HepG2 (cell line): ENCODE measurements at regions not wholly inside any gene's neighbourhood (a gene's known extent, or its start where the extent isn't known, plus 50 kb on each side); places are given as distances from the start of the nearest gene placed in this dataset.
A peak's percentile ranks its signal among the peaks of the same experiment; 100 is the strongest.

Source experiments
- CC2D1A ChIP-seq: sonication (generic); formaldehyde crosslinking; IDR thresholded peaks from 2 replicates; pipeline ENCODE4 v1.8.1; 2023; ENCODE audit warnings: mild to moderate bottlenecking, missing genetic modification reagents
- FOSL2 ChIP-seq: sonication (generic); formaldehyde crosslinking; IDR thresholded peaks from 2 replicates; pipeline ENCODE4 v1.4.0; 2020; ENCODE audit warnings: missing genetic modification reagents
- GATAD2A ChIP-seq: IDR thresholded peaks from 2 replicates; pipeline ENCODE4 v1.6.1; 2016
- GFI1 ChIP-seq: sonication (generic); formaldehyde crosslinking; IDR thresholded peaks from 2 replicates; pipeline ENCODE4 v1.5.0; 2020; ENCODE audit warnings: missing genetic modification reagents, mild to moderate bottlenecking, borderline replicate concordance
- NR2C2 ChIP-seq: sonication (generic); formaldehyde crosslinking; IDR thresholded peaks from 2 replicates; pipeline ENCODE4 v1.4.0; 2020; ENCODE audit warnings: missing genetic modification reagents, mild to moderate bottlenecking, moderate library complexity, borderline replicate concordance
- NR2F6 ChIP-seq, 2 experiments: IDR thresholded peaks; 2 replicates each; pipeline ENCODE4 v1.6.1; 2016; ENCODE audit warnings: antibody characterized with exemption in 1 of 2, mild to moderate bottlenecking in 1 of 2
- RAD51 ChIP-seq: fragments of 450-650 bp; IDR thresholded peaks from 2 replicates; pipeline ENCODE4 v1.6.1; 2016; ENCODE audit warnings: borderline replicate concordance
- SAP130 ChIP-seq: IDR thresholded peaks from 2 replicates; pipeline ENCODE4 v1.6.1; 2016; ENCODE audit warnings: low read depth
- SIN3B ChIP-seq: fragments of 150-350 bp; IDR thresholded peaks from 2 replicates; pipeline ENCODE4 v1.6.1; 2014; ENCODE audit warnings: low read length
- SIX4 ChIP-seq: sonication (generic); formaldehyde crosslinking; IDR thresholded peaks from 2 replicates; pipeline ENCODE4 v1.4.0; 2020; ENCODE audit warnings: missing genetic modification reagents
- SNAPC2 ChIP-seq: sonication (generic); formaldehyde crosslinking; IDR thresholded peaks from 2 replicates; pipeline ENCODE4 v1.8.1; 2022; ENCODE audit warnings: mild to moderate bottlenecking, missing genetic modification reagents
- SOX13 ChIP-seq, 3 experiments: fragments of 450-650 bp in 1 of 3; sonication (generic) in 1 of 3; formaldehyde crosslinking in 1 of 3; IDR thresholded peaks in 2 of 3; conservative IDR thresholded peaks in 1 of 3; 2 replicates each; pipeline versions ENCODE4 v1.5.0 to v1.6.1; 2016 to 2020; ENCODE audit warnings: antibody characterized with exemption in 1 of 3, mild to moderate bottlenecking in 1 of 3, missing compliant biosample characterization in 1 of 3, missing genetic modification reagents in 1 of 3, moderate library complexity in 1 of 3
- TEAD3 ChIP-seq: optimal IDR thresholded peaks from 2 replicates; pipeline ENCODE3; 2016; ENCODE audit warnings: borderline replicate concordance
- XRCC5 ChIP-seq: fragments of 200-400 bp; formaldehyde crosslinking; optimal IDR thresholded peaks from 2 replicates; pipeline ENCODE3; 2017; ENCODE audit warnings: mild to moderate bottlenecking, low read length
- ZBTB25 ChIP-seq: IDR thresholded peaks from 2 replicates; pipeline ENCODE4 v1.6.1; 2018; ENCODE audit warnings: missing genetic modification reagents
- ZMYM4 ChIP-seq: sonication (generic); formaldehyde crosslinking; IDR thresholded peaks from 2 replicates; pipeline ENCODE4 v1.8.1; 2023; ENCODE audit warnings: mild to moderate bottlenecking, missing genetic modification reagents
- ZSCAN20 ChIP-seq: sonication (generic); formaldehyde crosslinking; IDR thresholded peaks from 2 replicates; pipeline ENCODE4 v1.4.0; 2020; ENCODE audit warnings: missing genetic modification reagents, mild to moderate bottlenecking, borderline replicate concordance
- TF ChIP-seq, protein P1 (sequence below): sonication (generic); formaldehyde crosslinking; conservative IDR thresholded peaks from 2 replicates; pipeline ENCODE4 v1.4.0; 2020; ENCODE audit warnings: missing genetic modification reagents
- TF ChIP-seq, protein P2 (sequence below): sonication (generic); formaldehyde crosslinking; IDR thresholded peaks from 2 replicates; pipeline ENCODE4 v1.4.0; 2020; ENCODE audit warnings: mild to moderate bottlenecking, missing genetic modification reagents
- TF ChIP-seq, protein P3 (sequence below): IDR thresholded peaks from 2 replicates; pipeline ENCODE4 v1.6.1; 2016; ENCODE audit warnings: control low read depth

DNA sequence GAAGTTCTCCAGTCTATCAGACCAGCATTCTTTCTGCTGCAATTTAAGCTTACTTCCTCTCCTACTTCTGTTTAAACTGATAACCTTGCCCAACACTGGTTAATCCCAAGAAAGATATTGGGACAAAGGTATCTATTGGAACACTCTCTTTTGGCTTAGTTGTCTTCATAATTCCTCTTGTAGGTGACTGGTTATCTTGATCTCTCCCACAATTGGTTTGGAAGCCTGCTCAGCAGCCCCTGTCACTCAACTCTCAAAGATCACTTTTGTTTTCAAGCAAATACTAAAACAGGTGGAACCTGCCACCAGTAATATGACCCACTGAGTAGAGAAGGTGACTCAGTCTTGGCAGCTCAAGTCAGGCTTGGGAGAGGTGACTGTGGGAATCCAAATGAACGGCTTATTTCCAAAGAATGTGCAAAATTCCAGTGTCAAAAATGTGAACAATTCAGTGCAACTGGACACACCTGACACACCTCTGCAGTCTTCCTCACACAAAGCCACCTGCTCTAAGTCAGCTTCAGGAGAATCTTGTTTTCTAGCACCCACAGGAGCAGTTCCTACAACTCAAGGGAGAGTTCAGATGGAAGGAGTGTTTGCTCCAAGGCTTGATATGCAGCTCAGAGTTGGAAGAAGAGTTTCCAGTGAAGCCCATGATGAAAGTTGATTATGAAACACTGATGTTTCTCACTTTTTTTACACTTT is 83.2 kb upstream of the SLC38A2 start (continued):
- TF ChIP-seq, protein P1, sequence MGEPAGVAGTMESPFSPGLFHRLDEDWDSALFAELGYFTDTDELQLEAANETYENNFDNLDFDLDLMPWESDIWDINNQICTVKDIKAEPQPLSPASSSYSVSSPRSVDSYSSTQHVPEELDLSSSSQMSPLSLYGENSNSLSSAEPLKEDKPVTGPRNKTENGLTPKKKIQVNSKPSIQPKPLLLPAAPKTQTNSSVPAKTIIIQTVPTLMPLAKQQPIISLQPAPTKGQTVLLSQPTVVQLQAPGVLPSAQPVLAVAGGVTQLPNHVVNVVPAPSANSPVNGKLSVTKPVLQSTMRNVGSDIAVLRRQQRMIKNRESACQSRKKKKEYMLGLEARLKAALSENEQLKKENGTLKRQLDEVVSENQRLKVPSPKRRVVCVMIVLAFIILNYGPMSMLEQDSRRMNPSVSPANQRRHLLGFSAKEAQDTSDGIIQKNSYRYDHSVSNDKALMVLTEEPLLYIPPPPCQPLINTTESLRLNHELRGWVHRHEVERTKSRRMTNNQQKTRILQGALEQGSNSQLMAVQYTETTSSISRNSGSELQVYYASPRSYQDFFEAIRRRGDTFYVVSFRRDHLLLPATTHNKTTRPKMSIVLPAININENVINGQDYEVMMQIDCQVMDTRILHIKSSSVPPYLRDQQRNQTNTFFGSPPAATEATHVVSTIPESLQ (CRISPR knock-in tag), result no peak
- TF ChIP-seq SOX13 (IDR thresholded peaks at IDR 0.05) (no peak), SOX13 (CRISPR knock-in tag; conservative IDR thresholded peaks at IDR 0.05 in 1 of 2, IDR thresholded peaks at IDR 0.05 in 1 of 2) (peak in 1 of 2 experiments; percentile 23; a peak in 1 of 4 replicates), GATAD2A (CRISPR knock-in tag) (peak; percentile 56), ZMYM4 (CRISPR knock-in tag) (0 out of 2 replicates have a peak, but pooled peaks have one; percentile 28), GFI1 (CRISPR knock-in tag) (no peak), ZBTB25 (CRISPR knock-in tag) (no peak), SIN3B (no peak), ZSCAN20 (CRISPR knock-in tag) (no peak), SAP130 (peak; percentile 23; the same call in 1 of the 2 replicates), SNAPC2 (CRISPR knock-in tag) (peak; percentile 75; the same call in 1 of the 2 replicates), FOSL2 (CRISPR knock-in tag) (peak; percentile 83), NR2F6 (IDR thresholded peaks at IDR 0.05) (no peak), NR2F6 (CRISPR knock-in tag; IDR thresholded peaks at IDR 0.05) (peak; percentile 23; the same call in 1 of the 2 replicates), SIX4 (peak; percentile 82), CC2D1A (no peak), XRCC5 (peak; percentile 21), RAD51 (no peak), NR2C2 (CRISPR knock-in tag) (peak; percentile 32; the same call in 1 of the 2 replicates), TEAD3 (peak; percentile 52)
- TF ChIP-seq, protein P2, sequence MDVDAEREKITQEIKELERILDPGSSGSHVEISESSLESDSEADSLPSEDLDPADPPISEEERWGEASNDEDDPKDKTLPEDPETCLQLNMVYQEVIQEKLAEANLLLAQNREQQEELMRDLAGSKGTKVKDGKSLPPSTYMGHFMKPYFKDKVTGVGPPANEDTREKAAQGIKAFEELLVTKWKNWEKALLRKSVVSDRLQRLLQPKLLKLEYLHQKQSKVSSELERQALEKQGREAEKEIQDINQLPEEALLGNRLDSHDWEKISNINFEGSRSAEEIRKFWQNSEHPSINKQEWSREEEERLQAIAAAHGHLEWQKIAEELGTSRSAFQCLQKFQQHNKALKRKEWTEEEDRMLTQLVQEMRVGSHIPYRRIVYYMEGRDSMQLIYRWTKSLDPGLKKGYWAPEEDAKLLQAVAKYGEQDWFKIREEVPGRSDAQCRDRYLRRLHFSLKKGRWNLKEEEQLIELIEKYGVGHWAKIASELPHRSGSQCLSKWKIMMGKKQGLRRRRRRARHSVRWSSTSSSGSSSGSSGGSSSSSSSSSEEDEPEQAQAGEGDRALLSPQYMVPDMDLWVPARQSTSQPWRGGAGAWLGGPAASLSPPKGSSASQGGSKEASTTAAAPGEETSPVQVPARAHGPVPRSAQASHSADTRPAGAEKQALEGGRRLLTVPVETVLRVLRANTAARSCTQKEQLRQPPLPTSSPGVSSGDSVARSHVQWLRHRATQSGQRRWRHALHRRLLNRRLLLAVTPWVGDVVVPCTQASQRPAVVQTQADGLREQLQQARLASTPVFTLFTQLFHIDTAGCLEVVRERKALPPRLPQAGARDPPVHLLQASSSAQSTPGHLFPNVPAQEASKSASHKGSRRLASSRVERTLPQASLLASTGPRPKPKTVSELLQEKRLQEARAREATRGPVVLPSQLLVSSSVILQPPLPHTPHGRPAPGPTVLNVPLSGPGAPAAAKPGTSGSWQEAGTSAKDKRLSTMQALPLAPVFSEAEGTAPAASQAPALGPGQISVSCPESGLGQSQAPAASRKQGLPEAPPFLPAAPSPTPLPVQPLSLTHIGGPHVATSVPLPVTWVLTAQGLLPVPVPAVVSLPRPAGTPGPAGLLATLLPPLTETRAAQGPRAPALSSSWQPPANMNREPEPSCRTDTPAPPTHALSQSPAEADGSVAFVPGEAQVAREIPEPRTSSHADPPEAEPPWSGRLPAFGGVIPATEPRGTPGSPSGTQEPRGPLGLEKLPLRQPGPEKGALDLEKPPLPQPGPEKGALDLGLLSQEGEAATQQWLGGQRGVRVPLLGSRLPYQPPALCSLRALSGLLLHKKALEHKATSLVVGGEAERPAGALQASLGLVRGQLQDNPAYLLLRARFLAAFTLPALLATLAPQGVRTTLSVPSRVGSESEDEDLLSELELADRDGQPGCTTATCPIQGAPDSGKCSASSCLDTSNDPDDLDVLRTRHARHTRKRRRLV (CRISPR knock-in tag), result no peak
- TF ChIP-seq, protein P3, sequence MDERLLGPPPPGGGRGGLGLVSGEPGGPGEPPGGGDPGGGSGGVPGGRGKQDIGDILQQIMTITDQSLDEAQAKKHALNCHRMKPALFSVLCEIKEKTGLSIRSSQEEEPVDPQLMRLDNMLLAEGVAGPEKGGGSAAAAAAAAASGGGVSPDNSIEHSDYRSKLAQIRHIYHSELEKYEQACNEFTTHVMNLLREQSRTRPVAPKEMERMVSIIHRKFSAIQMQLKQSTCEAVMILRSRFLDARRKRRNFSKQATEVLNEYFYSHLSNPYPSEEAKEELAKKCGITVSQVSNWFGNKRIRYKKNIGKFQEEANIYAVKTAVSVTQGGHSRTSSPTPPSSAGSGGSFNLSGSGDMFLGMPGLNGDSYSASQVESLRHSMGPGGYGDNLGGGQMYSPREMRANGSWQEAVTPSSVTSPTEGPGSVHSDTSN (CRISPR knock-in tag), result peak; percentile 81
